Pancreas (tissue), 10 donors: ENCODE measurements at regions not wholly inside any gene's neighbourhood (a gene's known extent, or its start where the extent isn't known, plus 50 kb on each side); places are given as distances from the start of the nearest gene placed in this dataset.

Experiments
- ATAC-seq, 4 donors: fragments of 200-7000 bp; cut with Tn5 transposase; one replicate each; pipeline versions ENCODE4 v1.8.0 to v1.9.1; 2020; ENCODE audit warnings: mild to moderate bottlenecking in 4 of 4, moderate library complexity in 4 of 4
- DNase-seq, 6 donors: peaks; one replicate each; pipeline ENCODE4 v3.0.0-alpha.2; 2020
- FAIRE-seq: peaks from 2 replicates; lab custom pipeline; 2012; peaks lifted over from hg19 to GRCh38; lab: Jason Lieb, UNC
- H3K27ac ChIP-seq, 4 donors: fragments of 200-600 bp; sonication (generic); 1 replicate in 3 of 4; 2 replicates in 1 of 4; pipeline versions ENCODE4 v1.5.0 to v1.8.0; 2020
- H3K27me3 ChIP-seq, 4 donors: fragments of 200-600 bp; one replicate each; pipeline ENCODE4 v1.8.0; 2021
- H3K36me3 ChIP-seq, 3 donors: fragments of 200-600 bp; sonication (generic) in 1 of 3; one replicate each; pipeline versions ENCODE4 v1.5.0 to v1.8.0; 2020 to 2021
- H3K4me1 ChIP-seq, 3 donors: fragments of 200-600 bp; one replicate each; pipeline ENCODE4 v1.8.0; 2021
- H3K4me3 ChIP-seq, 4 donors: fragments of 200-600 bp; sonication (generic) in 2 of 4; one replicate each; pipeline versions ENCODE4 v1.5.0 to v1.8.0; 2020 to 2021
- H3K9me3 ChIP-seq, 4 donors: fragments of 200-600 bp; one replicate each; pipeline ENCODE4 v1.8.0; 2021
- CTCF ChIP-seq, 4 donors: fragments of 200-600 bp; sonication (generic) in 3 of 4; IDR thresholded peaks; one replicate each; pipeline versions ENCODE4 v1.5.0 to v1.8.0; 2021; ENCODE audit warnings: antibody characterized with exemption in 4 of 4
- WGBS, 2 donors: extraction: QIAGEN DNeasy Blood & Tissue Kit; methylation state at CpG; one replicate each; pipeline ENCODE4 v1.1.7; 2013; 5-methylcytosine and 5-hydroxymethylcytosine counted together
- intact Hi-C, 3 donors: fragments of 100-400 bp; cut with DNase I; formaldehyde crosslinking; loops; one replicate each; pipeline versions ENCODE4 v1.11.1 to v1.14.2; 2022
- donor health status: healthy with polysubstance abuse.
- donor health status: DM: no; HTN: no; CAD: no; lungs with moderate emphysema.
- donor health status: DM: no; HTN: no; CAD: no.
- donor health status: control.
- donor health status: control.
- donor health status: Bipolar disorder and iron deficiency.
- donor health status: DM: yes; HTN: yes; CAD: no.
- donor health status: DM: no; HTN: no; CAD: no.
- donor health status: DM: no; HTN: no; CAD: no.
- donor health status: DM: yes; HTN: yes; CAD: no.

GRCh38 chr16:52906281-52906680, 146.4 kb downstream of the CHD9NB start:
- TF ChIP-seq CTCF (IDR thresholded peaks at IDR 0.05): no peak
- DNase-seq (no peak), ATAC-seq (no peak), FAIRE-seq (no peak)
- H3K36me3 ChIP-seq: no peaks in the 10 kb centered on the region
- H3K27me3 ChIP-seq: no peaks in the 10 kb centered on the region
- WGBS, 2 donors: 57 to 64% methylated on average over 3 of the region's 3 CpGs
- no peak overlapping the region for H3K4me3 ChIP-seq
- H3K27ac ChIP-seq: no peak overlapping the region
- intact Hi-C loops: no loop called here
- no peaks in the 10 kb centered on the region for H3K4me1 ChIP-seq
- no peaks in the 10 kb centered on the region for H3K9me3 ChIP-seq

- no peak for TF ChIP-seq CTCF (IDR thresholded peaks at IDR 0.05)
- intact Hi-C loops: no loop called here
- FAIRE-seq: no peak
- H3K4me3 ChIP-seq: no peak overlapping the region
- ATAC-seq: no peak
- no peaks in the 10 kb centered on the region for H3K36me3 ChIP-seq
- DNase-seq: no peak
- H3K9me3 ChIP-seq: no peaks in the 10 kb centered on the region
- 73 to 81% methylated on average over 5 of the region's 5 CpGs for WGBS, 2 donors
- H3K27ac ChIP-seq: no peak overlapping the region
- H3K27me3 ChIP-seq: no peaks in the 10 kb centered on the region
- no peaks in the 10 kb centered on the region for H3K4me1 ChIP-seq
Observed at GRCh38 chr16:52896478-52897164, 156.1 kb downstream of the CHD9NB start.

GRCh38 chr16:52874042-52874441, 178.7 kb downstream of the CHD9NB start:
- FAIRE-seq: no peak
- ATAC-seq: no peak
- H3K4me1 ChIP-seq: no peaks in the 10 kb centered on the region
- intact Hi-C loops: no loop called here
- TF ChIP-seq CTCF (IDR thresholded peaks at IDR 0.05): no peak
- no peak overlapping the region for H3K27ac ChIP-seq
- H3K9me3 ChIP-seq: no peaks in the 10 kb centered on the region
- no peaks in the 10 kb centered on the region for H3K36me3 ChIP-seq
- H3K4me3 ChIP-seq: no peak overlapping the region
- no peaks in the 10 kb centered on the region for H3K27me3 ChIP-seq
- WGBS, 2 donors: 91% methylated on average over 3 of the region's 3 CpGs
- DNase-seq: no peak

GRCh38 chr16:52872731-52873130, 180.0 kb downstream of the CHD9NB start:
- Histone ChIP-seq H3K36me3 (no peaks in the 10 kb centered on the region), H3K4me3 (no peak overlapping the region), H3K9me3 (no peaks in the 10 kb centered on the region), H3K4me1 (no peaks in the 10 kb centered on the region), H3K27ac (no peak overlapping the region), H3K27me3 (no peaks in the 10 kb centered on the region)
- DNase-seq (no peak), ATAC-seq (no peak), FAIRE-seq (no peak)
- intact Hi-C loops: no loop called here
- no peak for TF ChIP-seq CTCF (IDR thresholded peaks at IDR 0.05)
- 81 to 91% methylated on average over 7 of the region's 7 CpGs for WGBS, 2 donors

GRCh38 chr16:52871481-52871880, 181.2 kb downstream of the CHD9NB start:
- no peaks in the 10 kb centered on the region for H3K4me1 ChIP-seq
- no peaks in the 10 kb centered on the region for H3K27me3 ChIP-seq
- H3K36me3 ChIP-seq: no peaks in the 10 kb centered on the region
- H3K27ac ChIP-seq: no peak overlapping the region
- no peak for TF ChIP-seq CTCF (IDR thresholded peaks at IDR 0.05)
- DNase-seq: no peak
- no peak overlapping the region for H3K4me3 ChIP-seq
- intact Hi-C loops: no loop called here
- no peak for FAIRE-seq
- no peak for ATAC-seq
- no peaks in the 10 kb centered on the region for H3K9me3 ChIP-seq
